ENCODE measurements at regions not wholly inside any gene's neighbourhood (a gene's known extent, or its start where the extent isn't known, plus 50 kb on each side); places are given as distances from the start of the nearest gene placed in this dataset.

DNA sequence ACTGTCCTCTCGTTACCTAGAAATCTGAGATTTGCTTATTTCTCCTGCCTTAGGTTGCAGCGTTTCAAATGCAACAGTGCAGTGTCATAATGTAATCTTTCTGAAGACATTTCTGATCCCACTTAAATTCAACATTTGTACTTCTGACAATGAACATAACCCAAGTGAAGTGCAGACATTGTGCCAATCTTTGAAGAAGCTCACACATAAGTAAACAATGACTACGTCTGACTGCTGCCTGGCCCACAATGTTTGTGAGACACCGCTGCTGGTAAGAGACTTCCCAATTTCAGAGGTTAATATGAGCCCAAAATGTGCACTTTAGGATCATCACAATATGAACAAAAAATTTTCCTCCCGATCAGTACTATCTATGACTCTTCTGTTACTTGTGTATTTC is 84.6 kb upstream of the BCL2L14 start:
- H2AFZ ChIP-seq (ENCODE audit: low read length): no peak overlapping the region
- H3K36me3 ChIP-seq (ENCODE audit: control insufficient read depth, insufficient read depth, low read length): no peaks in the 10 kb centered on the region
- DNase-seq (ENCODE audit: low read depth in 2 of 2): no peak
- no peak overlapping the region for H3K4me3 ChIP-seq (replicated peaks in 1 of 4; ENCODE audit: control extremely low read depth in 1 of 4, insufficient read depth in 1 of 4, low read depth in 3 of 4, low read length in 4 of 4)
- no peaks in the 10 kb centered on the region for H4K20me1 ChIP-seq (ENCODE audit: control insufficient read depth, extremely low read depth, insufficient read depth, low read length)
- TF ChIP-seq, protein P1, sequence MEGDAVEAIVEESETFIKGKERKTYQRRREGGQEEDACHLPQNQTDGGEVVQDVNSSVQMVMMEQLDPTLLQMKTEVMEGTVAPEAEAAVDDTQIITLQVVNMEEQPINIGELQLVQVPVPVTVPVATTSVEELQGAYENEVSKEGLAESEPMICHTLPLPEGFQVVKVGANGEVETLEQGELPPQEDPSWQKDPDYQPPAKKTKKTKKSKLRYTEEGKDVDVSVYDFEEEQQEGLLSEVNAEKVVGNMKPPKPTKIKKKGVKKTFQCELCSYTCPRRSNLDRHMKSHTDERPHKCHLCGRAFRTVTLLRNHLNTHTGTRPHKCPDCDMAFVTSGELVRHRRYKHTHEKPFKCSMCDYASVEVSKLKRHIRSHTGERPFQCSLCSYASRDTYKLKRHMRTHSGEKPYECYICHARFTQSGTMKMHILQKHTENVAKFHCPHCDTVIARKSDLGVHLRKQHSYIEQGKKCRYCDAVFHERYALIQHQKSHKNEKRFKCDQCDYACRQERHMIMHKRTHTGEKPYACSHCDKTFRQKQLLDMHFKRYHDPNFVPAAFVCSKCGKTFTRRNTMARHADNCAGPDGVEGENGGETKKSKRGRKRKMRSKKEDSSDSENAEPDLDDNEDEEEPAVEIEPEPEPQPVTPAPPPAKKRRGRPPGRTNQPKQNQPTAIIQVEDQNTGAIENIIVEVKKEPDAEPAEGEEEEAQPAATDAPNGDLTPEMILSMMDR (conservative IDR thresholded peaks at IDR 0.05 in 1 of 2, IDR thresholded peaks at IDR 0.05 in 1 of 2; ENCODE audit: low read depth in 1 of 2, low read length in 2 of 2): no peak
- TF ChIP-seq EZH2 (IDR thresholded peaks at IDR 0.05; ENCODE audit: low read length, missing control alignments): no peak
- H3K9me3 ChIP-seq (ENCODE audit: control insufficient read depth, insufficient read depth, low read depth, low read length): no peaks in the 10 kb centered on the region
- H3K79me2 ChIP-seq (ENCODE audit: control insufficient read depth, insufficient read depth, low read length): no peaks in the 10 kb centered on the region
- no peaks in the 10 kb centered on the region for H3K27me3 ChIP-seq (ENCODE audit: control insufficient read depth, insufficient read depth, low read length)
- H3K4me2 ChIP-seq (ENCODE audit: extremely low read depth, insufficient read depth, low read length): no peak overlapping the region
- H3K27ac ChIP-seq (ENCODE audit: insufficient read depth, low read length): no peak overlapping the region
- H3K9ac ChIP-seq (ENCODE audit: insufficient read depth, low read length): no peak overlapping the region
- H3K4me1 ChIP-seq (ENCODE audit: control insufficient read depth, extremely low read depth, insufficient read depth, low read length): no peaks in the 10 kb centered on the region

DNA sequence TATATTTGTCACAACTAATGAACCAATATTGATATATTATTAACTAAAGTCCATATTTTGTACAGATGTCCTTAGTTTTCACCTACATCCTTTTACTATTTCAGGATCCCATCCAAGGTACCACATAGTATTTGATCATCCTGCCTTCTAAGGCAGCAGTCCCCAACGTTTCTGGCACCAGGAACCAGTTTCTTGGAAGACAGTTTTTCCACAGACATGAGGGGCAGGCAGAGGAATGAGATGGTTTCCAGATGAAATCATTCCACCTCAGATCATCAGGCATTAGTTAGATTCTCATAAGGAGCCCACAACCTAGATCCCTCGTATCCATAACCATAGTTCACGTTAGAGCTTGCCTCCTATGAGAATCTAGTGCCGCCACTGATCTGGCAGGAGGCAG is 82.8 kb upstream of the BCL2L14 start:
- peaks cover 2% of the 10 kb centered on the region for H3K27me3 ChIP-seq (ENCODE audit: control insufficient read depth, insufficient read depth, low read length)
- TF ChIP-seq EZH2 (IDR thresholded peaks at IDR 0.05; ENCODE audit: low read length, missing control alignments): no peak
- TF ChIP-seq, protein P1 (conservative IDR thresholded peaks at IDR 0.05 in 1 of 2, IDR thresholded peaks at IDR 0.05 in 1 of 2; ENCODE audit: low read depth in 1 of 2, low read length in 2 of 2): no peak
- H3K27ac ChIP-seq (ENCODE audit: insufficient read depth, low read length): no peak overlapping the region
- no peaks in the 10 kb centered on the region for H3K9me3 ChIP-seq (ENCODE audit: control insufficient read depth, insufficient read depth, low read depth, low read length)
- H3K79me2 ChIP-seq (ENCODE audit: control insufficient read depth, insufficient read depth, low read length): no peaks in the 10 kb centered on the region
- H3K9ac ChIP-seq (ENCODE audit: insufficient read depth, low read length): no peak overlapping the region
- no peak overlapping the region for H3K4me3 ChIP-seq (replicated peaks in 1 of 4; ENCODE audit: control extremely low read depth in 1 of 4, insufficient read depth in 1 of 4, low read depth in 3 of 4, low read length in 4 of 4)
- no peaks in the 10 kb centered on the region for H3K4me1 ChIP-seq (ENCODE audit: control insufficient read depth, extremely low read depth, insufficient read depth, low read length)
- H2AFZ ChIP-seq (ENCODE audit: low read length): no peak overlapping the region
- DNase-seq (ENCODE audit: low read depth in 2 of 2): peak in 1 of 2 donors; percentile 65
- no peaks in the 10 kb centered on the region for H3K36me3 ChIP-seq (ENCODE audit: control insufficient read depth, insufficient read depth, low read length)
- H4K20me1 ChIP-seq (ENCODE audit: control insufficient read depth, extremely low read depth, insufficient read depth, low read length): no peaks in the 10 kb centered on the region
- no peak overlapping the region for H3K4me2 ChIP-seq (ENCODE audit: extremely low read depth, insufficient read depth, low read length)

DNA sequence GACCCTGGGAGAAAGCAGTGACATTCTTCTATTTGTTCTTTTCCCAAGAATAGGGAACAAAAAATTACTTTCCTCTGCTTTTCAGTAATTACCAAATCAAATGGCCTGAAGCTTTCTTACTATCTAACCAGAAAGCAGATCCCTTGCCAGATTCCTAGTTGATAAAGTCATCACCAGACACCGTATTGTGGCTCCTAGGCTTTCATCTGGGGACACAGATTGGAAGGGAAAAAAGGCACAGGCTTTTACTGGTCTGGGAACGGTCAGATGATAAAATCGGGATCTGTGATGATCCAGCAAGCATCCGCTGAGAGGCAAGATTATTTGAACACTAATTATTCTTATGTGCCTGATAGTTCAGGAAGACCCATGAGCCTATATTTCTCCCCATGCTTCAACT is 79.1 kb upstream of the BCL2L14 start:
- H4K20me1 ChIP-seq (ENCODE audit: control insufficient read depth, extremely low read depth, insufficient read depth, low read length): no peaks in the 10 kb centered on the region
- no peak overlapping the region for H2AFZ ChIP-seq (ENCODE audit: low read length)
- TF ChIP-seq EZH2 (IDR thresholded peaks at IDR 0.05; ENCODE audit: low read length, missing control alignments): no peak
- TF ChIP-seq, protein P1 (conservative IDR thresholded peaks at IDR 0.05 in 1 of 2, IDR thresholded peaks at IDR 0.05 in 1 of 2; ENCODE audit: low read depth in 1 of 2, low read length in 2 of 2): no peak
- H3K36me3 ChIP-seq (ENCODE audit: control insufficient read depth, insufficient read depth, low read length): no peaks in the 10 kb centered on the region
- H3K4me2 ChIP-seq (ENCODE audit: extremely low read depth, insufficient read depth, low read length): no peak overlapping the region
- no peaks in the 10 kb centered on the region for H3K9me3 ChIP-seq (ENCODE audit: control insufficient read depth, insufficient read depth, low read depth, low read length)
- no peaks in the 10 kb centered on the region for H3K4me1 ChIP-seq (ENCODE audit: control insufficient read depth, extremely low read depth, insufficient read depth, low read length)
- peak in 1 of 2 donors; percentile 52 for DNase-seq (ENCODE audit: low read depth in 2 of 2)
- no peak overlapping the region for H3K4me3 ChIP-seq (replicated peaks in 1 of 4; ENCODE audit: control extremely low read depth in 1 of 4, insufficient read depth in 1 of 4, low read depth in 3 of 4, low read length in 4 of 4)
- H3K9ac ChIP-seq (ENCODE audit: insufficient read depth, low read length): no peak overlapping the region
- H3K27ac ChIP-seq (ENCODE audit: insufficient read depth, low read length): no peak overlapping the region
- no peaks in the 10 kb centered on the region for H3K79me2 ChIP-seq (ENCODE audit: control insufficient read depth, insufficient read depth, low read length)
- peaks cover 2% of the 10 kb centered on the region for H3K27me3 ChIP-seq (ENCODE audit: control insufficient read depth, insufficient read depth, low read length)
